GM18867 (cell line): ENCODE measurements at regions not wholly inside any gene's neighbourhood (a gene's known extent, or its start where the extent isn't known, plus 50 kb on each side); places are given as distances from the start of the nearest gene placed in this dataset.
"Not testable (repeated sequence)": the region's sequence is repeated elsewhere in the genome, so short reads cannot be mapped to it uniquely, and the experiment has no call there.

Experiments
- ATAC-seq: cut with Tn5 transposase; IDR thresholded peaks from one replicate; pipeline ENCODE4 v1.9.1; 2021; ENCODE audit warnings: mild to moderate bottlenecking, moderate library complexity; ENCODE audit not compliant: unreplicated experiment

DNA sequence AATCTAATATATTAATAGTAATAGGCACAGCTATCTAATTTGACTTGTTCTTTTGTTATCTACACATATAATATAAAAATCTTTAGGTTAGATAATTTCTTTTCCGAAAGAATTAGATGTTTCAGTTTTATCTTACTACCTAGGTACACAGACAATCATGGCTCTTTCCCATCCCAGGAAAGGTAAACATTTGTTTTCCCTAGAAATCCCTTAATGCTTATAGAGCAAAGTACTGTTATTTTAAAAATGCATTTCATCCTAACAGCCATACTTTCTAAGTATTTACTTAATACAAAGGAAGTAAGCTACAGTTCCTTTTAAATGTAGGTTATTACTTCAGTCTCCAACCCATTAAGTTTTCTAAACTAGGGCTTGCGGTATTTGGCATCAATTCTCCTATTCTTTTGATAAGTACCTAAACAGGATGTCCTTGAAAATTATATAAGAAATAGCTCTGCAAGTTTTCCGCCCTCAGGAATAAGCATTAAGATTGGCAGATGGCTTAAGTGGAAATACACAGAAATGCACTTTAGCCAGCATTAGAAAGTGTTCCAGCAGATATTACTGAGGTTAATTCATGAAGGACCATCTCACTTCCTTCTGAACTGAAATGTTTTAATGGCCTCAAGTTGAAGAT is 616.2 kb upstream of the SPRY2 start:
- no peak for ATAC-seq

DNA sequence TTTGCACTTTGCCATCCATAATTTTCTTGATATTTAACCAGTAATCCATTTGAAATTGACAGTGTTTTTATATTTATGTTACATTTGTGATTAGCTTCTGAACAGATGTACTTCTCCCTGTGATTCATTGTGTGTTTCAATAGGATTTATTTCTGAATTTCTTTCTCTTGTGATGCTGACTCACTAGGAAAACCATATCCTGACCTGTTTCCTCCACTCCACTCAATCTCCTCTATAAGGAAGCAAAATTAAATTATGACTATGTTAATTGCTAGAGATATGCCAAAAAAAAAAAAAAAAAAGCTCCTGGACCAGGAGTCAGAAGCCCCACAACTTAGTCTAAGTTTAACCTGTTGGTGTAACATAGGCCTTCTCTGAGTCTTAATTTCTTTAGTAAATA is 614.6 kb upstream of the SPRY2 start:
- no peak for ATAC-seq

DNA sequence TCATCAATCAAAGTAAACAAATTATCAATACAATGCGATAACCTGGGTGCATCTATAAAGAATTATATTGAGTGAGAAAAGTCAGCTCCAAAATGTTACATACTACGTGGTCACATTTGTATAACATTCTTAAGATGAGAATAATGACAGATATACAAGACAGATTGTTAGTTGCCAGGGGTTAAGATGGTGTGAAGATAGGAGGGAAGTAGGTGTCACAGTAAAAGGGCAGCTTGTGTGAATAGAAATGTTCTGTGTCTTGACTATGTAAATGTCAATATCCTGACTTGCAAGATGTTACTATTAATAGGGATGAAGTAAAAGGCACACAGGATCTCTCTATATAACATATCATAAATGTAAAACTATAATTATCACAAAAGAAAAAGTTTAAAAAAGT is 611.2 kb upstream of the SPRY2 start:
- no peak for ATAC-seq

DNA sequence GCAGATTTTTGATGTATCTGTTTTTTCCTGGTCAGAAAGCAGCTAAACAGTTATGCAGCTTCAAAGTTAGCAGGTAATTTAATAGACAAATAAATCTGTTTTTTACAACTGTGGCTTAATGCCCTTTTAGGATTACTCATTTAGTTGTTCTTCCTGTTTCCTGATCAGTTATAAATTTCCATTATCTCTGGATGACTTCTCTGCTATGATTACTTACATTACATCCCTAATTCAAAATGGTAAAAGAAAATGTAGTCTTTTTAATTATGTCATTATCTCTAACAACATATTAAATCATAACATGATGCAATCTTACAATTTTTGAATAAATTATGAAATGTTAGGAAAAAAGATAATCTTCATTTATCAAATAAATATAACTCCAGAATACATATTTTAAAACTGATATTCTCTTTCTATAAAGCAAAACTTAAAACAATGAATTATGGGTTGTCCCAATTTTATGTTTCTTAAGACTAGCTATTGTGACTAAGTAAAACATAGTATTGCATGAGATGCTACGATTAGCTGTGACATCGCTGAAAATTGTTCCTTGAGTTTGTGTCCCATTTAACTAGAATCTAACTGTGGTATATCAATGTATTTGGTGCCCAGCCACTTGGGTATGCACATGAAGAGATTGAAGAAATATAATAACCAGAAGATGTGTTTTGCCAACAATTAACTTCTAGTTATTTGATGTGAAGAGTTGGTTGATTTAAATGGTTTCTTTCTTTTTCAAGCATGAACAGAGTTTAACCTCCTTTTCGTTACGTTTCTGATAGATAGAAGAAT is 605.3 kb upstream of the SPRY2 start:
- ATAC-seq, result no peak

DNA sequence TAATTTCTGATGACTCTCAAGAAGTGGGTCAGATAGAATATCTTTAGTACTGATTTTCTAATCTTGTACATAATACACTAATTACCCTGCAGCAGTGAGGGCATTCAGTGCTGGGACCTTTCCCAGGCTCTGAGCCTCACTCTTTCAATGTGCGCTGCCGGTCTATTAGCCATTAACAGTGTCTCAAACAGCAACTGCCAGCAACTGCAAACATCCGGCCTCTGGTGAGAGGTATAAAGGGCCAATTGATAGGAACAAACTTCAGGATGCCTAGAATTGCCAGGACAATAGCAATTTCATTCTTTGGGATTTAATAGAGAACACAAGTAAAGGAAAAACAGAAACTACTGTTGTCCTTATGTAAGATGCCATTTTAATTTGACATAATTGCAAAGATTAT is 604.4 kb upstream of the SPRY2 start:
- ATAC-seq, result no peak

DNA sequence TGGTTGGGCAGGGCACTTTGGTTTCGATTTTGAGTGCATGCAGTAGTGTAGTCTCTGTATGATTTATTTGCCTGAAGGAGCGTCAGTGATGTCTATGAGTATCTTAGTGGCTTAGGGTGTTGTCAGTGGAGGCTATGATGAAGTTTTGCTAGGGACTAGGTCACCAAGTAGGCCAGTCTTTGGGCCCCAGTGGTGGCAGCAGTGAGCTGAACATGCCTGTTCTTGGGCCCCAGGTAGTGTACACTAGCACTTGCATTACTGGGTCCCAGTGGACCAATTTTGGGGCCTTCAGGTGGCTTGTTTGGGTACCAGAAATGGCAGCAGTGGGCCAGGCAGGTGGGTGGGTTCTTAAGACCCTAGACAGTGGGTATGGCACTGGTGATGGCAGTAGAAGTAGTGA is 598.7 kb upstream of the SPRY2 start:
- no peak for ATAC-seq

DNA sequence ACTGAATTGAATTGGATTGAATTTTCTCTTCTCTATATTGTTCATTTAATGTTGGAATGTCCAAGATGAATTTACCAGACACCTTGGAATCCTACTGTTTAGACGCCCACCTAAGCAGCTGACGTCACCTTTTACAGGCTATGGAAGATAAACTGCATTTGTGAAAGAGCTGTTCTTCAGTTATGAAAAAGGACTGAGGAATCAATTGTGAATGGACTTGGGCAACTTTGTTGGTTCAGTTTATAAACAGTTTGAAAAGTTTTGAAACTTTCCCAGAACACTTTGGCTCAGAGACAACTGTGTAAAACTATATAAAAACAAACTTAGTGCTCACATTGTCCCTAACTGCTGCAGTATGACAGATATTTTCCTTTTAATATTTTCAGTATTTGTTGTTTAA is 590.8 kb upstream of the SPRY2 start:
- no peak for ATAC-seq

DNA sequence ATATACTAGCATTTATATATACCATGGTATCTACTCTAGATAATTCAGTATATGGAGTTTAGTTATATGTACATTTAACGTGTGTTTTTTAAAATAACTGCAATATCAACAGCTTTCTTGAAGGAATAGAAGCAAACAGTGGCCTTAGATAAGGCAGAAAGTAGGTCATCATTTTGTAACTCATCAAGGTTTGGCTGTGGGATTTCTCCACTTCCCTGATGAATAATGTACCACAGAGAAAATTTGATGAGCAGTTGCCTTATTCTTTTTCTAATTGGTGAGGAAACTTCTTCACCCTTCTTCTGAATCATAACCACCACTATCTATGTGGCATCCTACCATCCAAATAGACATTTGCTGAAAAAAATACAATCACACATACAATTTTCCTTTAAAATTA is 590.2 kb upstream of the SPRY2 start:
- no peak for ATAC-seq

DNA sequence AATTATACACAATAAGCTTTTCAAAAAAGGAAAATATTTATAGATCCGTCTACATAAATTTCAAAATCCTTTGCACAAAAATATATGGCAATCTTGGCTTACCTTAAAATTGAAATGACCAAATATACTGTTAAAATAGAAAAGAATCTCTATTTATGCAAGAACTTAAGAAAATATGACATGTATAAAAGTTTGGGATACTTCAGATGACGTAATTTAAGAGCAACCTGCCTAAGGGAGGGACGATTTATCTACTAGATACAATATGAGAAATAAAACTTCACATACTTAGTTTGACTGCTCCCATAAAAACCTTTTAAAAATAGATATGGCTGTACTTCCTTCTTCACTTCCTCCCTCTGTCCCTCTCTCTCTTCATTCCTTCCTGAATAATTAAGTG is 587.3 kb upstream of the SPRY2 start:
- ATAC-seq, result no peak

DNA sequence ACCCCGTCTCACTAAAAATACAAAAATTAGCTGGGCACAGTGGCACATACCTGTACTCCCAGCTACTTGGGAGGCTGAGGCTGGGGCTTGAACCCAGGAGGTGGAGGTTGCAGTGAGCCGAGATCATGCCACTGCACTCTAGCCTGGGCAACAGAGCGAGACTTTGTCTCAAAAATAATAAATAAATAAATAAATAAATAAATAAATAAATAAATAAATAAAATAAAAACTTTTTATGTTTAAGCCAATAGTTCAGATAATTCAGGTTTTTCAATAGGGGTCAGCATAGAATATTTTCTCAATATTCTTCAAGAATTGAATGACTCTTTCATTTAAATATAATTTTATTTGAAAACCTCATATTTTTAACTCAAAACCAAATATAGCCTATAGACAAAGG is 585.1 kb upstream of the SPRY2 start:
- not testable (repeated sequence) for ATAC-seq

DNA sequence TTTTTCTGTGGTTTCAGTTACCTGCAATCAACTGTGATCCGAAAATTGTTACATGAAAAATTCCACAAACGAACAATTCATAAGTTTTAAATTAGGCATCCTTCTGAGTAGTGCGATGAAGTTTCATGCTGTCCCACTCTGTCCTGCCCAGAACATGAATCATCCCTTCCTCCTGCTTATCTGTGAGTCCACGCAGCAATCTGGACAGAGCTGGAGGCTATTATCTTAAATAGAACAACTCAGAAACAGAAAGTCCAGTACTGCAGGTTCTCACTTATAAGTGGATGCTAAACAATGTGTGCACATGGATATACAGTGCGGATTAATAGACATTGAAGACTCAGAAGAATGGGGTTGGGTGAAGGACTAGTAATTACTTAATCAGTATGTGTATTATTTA is 583.7 kb upstream of the SPRY2 start:
- no peak for ATAC-seq

DNA sequence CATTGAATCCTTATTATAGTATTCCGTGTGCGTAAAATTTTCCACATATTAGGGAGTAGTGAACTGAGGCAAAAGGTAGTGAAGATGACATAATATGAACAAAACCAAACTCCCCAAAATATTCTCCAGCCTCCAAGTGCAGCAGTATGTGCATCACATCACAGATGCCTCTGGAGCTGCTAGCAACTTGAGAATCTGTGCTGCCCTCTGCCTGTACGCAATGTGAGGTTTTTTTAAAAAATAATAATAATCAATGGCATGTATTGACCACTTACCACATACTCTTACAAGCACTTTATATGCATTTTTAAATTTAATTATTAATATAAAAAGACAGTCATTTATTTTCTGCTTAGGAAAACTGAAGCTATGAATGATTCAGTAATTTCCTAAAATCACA is 583.0 kb upstream of the SPRY2 start:
- ATAC-seq, result no peak

DNA sequence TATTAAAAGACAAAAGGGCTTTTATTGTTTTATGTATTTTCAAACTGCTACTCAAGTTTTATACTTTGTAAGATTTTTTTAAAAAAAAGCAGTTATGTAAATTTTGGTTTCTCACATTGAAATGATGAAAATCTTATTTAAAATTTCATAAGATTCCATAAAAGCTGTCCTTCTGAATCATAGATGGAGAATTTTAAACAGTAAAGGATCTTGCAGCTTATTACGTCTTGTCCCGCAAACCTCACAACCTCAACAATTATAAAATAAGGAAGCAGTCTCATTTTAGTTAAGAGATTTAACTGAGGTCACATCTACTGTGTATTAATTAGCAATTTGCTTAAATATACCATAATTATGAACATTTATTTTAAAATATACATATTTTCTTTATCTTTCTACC is 581.0 kb upstream of the SPRY2 start:
- no peak for ATAC-seq

DNA sequence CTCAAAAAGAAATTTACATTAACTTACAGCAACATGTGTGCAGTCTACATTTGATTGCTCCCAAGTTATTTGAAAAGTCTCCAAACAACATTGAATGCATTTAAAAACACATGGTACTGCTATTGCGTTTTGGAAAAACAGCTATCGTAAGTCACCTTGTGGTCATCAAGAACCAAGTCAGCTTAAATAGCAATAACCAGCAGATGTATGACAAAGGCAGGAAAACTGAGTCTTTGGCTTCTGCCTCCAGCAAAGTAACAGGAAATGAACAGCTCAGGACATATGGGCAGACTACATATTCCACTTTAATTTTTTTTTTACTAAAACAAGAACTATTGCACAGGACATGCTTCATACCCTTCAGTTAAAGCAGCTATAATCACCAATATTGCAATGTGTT is 580.6 kb upstream of the SPRY2 start:
- ATAC-seq, result no peak

DNA sequence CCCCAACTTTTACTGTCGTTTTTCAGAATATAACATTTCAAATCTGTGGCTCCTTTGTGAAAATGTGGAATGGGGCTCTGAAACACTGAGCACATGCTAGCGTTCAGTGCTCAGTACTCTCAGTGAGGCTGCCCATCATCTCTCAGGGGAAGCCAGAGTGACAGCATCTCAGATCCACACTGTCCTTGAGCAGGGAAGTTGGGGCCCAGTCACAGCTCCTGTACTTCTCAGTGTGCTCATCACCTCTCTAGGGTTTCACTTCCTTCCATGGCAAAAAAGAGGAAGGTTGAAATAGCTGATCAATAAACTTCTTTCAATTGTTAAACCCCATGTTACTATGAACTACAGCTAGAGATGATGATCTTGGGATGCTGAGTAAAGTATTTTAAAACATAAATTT is 565.9 kb upstream of the SPRY2 start:
- no peak for ATAC-seq

DNA sequence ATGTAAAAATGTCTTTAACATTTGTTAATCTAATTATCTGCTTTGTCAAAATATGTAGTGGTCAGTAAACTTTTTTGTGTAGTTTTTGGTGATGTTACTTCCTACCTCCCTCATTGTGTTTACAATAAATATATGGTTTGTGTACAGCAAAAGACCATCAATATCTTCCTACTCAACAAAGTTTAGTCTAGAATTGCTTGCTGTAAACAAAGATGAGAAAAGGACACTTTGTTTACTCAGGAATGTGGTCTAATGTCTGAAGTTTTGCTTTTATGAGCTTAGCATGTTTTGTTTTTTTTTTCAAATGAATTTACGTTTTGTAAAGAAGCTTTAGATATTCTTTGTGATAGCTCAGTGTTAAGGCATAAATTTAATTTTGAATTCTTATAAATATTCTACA is 563.5 kb upstream of the SPRY2 start:
- no peak for ATAC-seq

DNA sequence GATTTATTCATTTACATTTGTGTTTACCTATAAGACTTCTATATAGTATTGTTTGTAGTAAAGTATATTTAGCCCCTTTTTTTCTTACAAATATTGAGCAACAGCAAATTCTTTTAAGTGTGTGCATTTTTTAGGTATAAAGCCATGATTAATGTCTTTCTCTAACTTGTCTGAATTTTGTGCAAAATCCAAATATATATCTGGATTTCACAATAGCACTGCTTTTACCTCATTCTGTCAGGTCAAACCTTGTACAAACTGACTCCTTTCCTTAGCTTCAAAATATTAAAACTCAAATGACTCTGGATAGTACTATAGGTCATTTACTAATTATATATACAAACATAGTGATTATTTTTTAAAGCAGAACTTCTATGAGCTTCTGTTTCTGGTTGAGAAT is 563.0 kb upstream of the SPRY2 start:
- ATAC-seq, result no peak

DNA sequence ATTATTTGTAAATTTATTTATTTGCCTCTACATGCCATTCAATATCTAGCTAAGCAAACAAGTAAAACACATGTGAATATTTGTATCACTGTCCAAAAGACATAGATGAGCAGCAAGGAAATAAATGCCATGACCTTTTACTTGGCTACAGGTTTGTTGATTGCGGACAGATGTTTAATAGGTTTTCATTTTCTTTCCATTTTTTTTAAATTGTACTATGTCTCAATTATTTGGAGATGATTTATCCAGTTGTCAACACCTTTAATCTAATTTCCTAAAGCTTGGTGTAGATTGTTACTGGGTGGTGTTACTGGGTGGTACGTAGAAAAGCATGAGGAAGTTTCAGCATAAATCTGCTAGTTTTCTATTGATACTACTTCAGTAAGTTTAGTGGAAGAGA is 560.6 kb upstream of the SPRY2 start:
- ATAC-seq, result no peak

DNA sequence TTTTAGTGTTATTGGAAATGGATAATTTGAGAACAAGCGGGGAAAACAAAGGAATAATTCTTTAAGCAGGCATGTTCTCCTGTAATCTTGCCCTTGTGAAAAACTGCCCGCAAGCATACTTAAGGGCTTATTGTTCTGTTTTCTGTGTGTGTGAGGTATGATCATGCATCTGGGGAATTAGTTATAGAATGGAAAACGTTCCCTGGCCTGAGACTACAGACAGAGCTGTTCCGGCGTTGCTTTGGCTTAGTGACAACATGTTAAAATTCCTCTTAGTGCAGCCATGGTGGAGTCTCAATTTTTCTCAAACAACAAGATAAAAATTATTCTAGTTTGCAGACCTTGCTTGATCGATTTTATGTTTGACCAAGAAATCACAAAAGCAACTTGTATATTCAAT is 560.2 kb upstream of the SPRY2 start:
- ATAC-seq, result no peak

DNA sequence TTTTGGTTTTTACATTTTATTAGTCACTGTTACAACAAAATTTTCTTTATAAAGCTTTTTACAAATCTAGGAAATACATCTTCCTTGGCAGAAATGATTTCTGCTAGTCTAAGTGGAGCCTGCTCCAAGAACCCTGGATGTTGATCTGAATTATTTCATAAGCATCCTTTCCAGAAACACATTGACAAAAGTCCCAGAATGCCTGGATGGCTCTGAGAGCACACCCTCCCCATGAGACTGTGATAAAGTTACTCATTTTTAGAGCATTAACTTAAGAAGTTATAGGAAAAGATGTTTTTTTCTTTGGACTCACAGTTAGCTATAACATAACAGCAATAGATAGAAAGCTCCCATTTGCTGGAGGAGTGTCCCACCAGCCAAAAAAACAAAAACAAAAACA is 559.6 kb upstream of the SPRY2 start:
- no peak for ATAC-seq

DNA sequence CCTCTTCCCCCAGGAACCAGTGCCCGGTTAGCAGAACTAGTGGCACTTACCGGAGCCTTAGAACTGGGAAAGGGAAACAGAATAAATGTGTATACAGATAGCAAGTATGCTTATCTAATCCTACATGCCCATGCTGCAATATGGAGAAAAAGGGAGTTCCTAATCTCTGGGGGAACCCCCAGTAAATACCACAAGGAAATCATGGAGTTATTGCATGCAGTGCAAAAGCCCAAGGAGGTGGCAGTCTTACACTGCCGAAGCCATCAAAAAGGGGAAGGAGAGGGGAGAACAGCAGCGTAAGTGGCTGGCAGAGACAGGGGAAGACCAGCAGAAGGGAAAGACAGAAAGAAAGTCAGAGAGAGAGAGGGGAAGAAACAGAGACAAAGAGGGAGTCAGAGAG is 556.7 kb upstream of the SPRY2 start:
- not testable (repeated sequence) for ATAC-seq

DNA sequence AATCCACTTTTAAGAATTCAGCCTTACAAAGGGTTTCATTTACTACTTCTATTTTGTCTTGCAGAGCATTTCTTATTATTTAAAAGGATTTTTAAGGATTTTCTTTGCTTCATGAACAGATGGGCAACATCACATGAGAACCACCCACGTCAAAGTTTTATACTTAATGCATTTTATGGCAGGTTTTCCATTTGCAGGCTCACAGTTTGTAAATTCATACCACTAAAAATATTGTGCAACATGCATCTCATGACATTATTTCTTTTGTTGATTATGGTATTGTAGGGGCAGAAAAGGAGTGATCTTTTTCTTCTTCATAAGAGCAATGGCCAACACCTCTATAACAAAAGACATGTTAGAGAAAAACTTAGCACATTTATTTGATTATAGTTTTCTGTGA is 554.0 kb upstream of the SPRY2 start:
- no peak for ATAC-seq

DNA sequence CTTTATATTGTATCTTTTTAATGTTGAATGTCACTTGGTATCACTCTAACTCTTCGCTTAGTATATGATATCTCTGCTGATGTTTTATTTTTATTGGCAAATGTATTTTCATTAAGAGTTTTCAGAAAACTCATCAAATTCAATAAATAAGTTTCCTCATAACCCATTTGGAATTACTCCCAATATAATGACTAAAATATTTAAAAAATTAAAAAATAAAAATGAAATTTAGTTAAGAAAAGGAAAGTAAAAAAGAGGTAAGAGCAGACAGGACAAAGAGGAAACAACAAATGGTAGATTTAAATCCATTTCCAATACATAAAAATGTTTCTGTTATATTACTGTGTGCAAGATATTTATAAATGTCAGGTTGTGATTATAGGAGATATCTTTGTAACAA is 548.9 kb upstream of the SPRY2 start:
- no peak for ATAC-seq
